Vagina (tissue), 2 donors: ENCODE measurements at regions not wholly inside any gene's neighbourhood (a gene's known extent, or its start where the extent isn't known, plus 50 kb on each side); places are given as distances from the start of the nearest gene placed in this dataset.
"Not testable (repeated sequence)": the region's sequence is repeated elsewhere in the genome, so short reads cannot be mapped to it uniquely, and the experiment has no call there.

Source experiments
- DNase-seq, 2 donors: peaks; one replicate each; pipeline ENCODE4 v3.0.0-alpha.2; 2017; ENCODE audit errors: extremely low spot score in 2 of 2
- H3K27ac ChIP-seq: fragments of 200-600 bp; sonication (generic); one replicate; pipeline ENCODE4 v1.5.1; 2019
- H3K27me3 ChIP-seq: fragments of 200-600 bp; sonication (generic); one replicate; pipeline ENCODE4 v1.5.1; 2019
- H3K36me3 ChIP-seq, 2 donors: fragments of 200-600 bp; sonication (generic); one replicate each; pipeline ENCODE4 v1.5.1; 2017 to 2019
- H3K4me1 ChIP-seq: fragments of 200-600 bp; sonication (generic); one replicate; pipeline ENCODE4 v1.5.1; 2019
- H3K4me3 ChIP-seq, 2 donors: fragments of 200-600 bp; sonication (generic); 1 replicate in 1 of 2; 2 replicates in 1 of 2; pipeline ENCODE4 v1.5.1; 2016 to 2019
- H3K9me3 ChIP-seq: fragments of 200-600 bp; sonication (generic); one replicate; pipeline ENCODE4 v1.5.1; 2019
- POLR2A ChIP-seq, 2 donors: fragments of 450-650 bp; IDR thresholded peaks; one replicate each; pipeline ENCODE4 v1.6.1; 2017; ENCODE audit warnings: antibody characterized with exemption in 2 of 2, mild to moderate bottlenecking in 2 of 2, moderate library complexity in 2 of 2
- POLR2AphosphoS5 ChIP-seq, 2 donors: sonication (generic); formaldehyde crosslinking; IDR thresholded peaks; one replicate each; pipeline ENCODE4 v1.9.0; 2017; ENCODE audit warnings: antibody characterized with exemption in 2 of 2, mild to moderate bottlenecking in 2 of 2, low read depth in 1 of 2; ENCODE audit not compliant: insufficient read depth in 1 of 2
- intact Hi-C: fragments of 100-400 bp; cut with DNase I; formaldehyde crosslinking; loops from one replicate; pipeline ENCODE4 v1.15.1; 2023
- TF ChIP-seq, protein P1 (sequence below), 3 experiments: fragments of 450-650 bp in 2 of 3; fragments of 200-600 bp in 1 of 3; sonication (generic) in 1 of 3; IDR thresholded peaks; one replicate each; pipeline ENCODE4 v1.5.1; 2017 to 2019; ENCODE audit warnings: antibody characterized with exemption in 3 of 3, mild to moderate bottlenecking in 2 of 3, moderate library complexity in 2 of 3

DNA sequence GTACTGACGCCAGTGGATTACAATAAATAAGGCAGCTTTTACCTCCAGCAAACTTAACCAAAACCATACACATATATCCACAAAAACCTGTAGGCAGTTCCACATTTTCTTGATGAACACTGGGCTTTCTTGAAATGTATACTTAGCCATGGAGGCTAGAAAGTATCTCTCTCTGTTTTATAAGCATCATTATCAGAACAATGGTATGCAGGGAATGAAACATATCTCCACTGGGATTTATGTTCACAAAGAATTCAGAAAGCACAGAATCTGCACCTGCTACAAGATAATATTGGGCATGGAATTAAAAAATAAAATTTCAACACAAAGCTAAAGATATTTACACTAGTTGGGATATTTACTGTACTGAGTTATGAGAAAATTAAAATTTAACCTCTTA, 126.1 kb upstream of the RASA1 start:
- intact Hi-C loops, result no loop called here
- Histone ChIP-seq H3K4me1 (no peaks in the 10 kb centered on the region), H3K27me3 (no peaks in the 10 kb centered on the region), H3K9me3 (no peaks in the 10 kb centered on the region), H3K36me3 (no peaks in the 10 kb centered on the region), H3K4me3 (no peak overlapping the region), H3K27ac (no peak overlapping the region)
- TF ChIP-seq, protein P1, sequence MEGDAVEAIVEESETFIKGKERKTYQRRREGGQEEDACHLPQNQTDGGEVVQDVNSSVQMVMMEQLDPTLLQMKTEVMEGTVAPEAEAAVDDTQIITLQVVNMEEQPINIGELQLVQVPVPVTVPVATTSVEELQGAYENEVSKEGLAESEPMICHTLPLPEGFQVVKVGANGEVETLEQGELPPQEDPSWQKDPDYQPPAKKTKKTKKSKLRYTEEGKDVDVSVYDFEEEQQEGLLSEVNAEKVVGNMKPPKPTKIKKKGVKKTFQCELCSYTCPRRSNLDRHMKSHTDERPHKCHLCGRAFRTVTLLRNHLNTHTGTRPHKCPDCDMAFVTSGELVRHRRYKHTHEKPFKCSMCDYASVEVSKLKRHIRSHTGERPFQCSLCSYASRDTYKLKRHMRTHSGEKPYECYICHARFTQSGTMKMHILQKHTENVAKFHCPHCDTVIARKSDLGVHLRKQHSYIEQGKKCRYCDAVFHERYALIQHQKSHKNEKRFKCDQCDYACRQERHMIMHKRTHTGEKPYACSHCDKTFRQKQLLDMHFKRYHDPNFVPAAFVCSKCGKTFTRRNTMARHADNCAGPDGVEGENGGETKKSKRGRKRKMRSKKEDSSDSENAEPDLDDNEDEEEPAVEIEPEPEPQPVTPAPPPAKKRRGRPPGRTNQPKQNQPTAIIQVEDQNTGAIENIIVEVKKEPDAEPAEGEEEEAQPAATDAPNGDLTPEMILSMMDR (IDR thresholded peaks at IDR 0.05), result no peak
- TF ChIP-seq POLR2A (IDR thresholded peaks at IDR 0.05), result no peak
- TF ChIP-seq POLR2AphosphoS5 (IDR thresholded peaks at IDR 0.05; ENCODE audit: insufficient read depth in 1 of 2, low read depth in 1 of 2), result no peak
- no peak for DNase-seq

DNA sequence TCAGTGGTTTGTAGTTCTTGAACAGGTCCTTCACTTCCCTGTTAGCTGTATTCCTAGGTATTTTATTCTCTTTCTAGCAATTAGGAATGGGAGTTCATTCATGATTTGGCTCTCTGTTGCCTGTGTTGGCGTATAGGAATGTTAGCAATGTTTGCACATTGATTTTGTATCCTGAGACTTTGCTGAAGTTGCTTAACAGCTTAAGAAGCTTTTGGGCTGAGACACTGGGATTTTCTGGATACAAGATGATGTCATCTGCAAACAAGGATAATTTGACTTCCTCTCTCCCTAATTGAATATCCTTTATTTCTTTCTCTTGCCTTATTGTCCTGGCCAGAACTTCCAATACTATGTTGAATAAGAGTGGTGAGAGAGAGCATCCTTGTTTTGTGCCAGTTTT, 121.8 kb upstream of the RASA1 start:
- H3K4me1 ChIP-seq, H3K27ac ChIP-seq, H3K27me3 ChIP-seq, H3K36me3 ChIP-seq, intact Hi-C loops, H3K4me3 ChIP-seq, DNase-seq, H3K9me3 ChIP-seq: not testable (repeated sequence)

DNA sequence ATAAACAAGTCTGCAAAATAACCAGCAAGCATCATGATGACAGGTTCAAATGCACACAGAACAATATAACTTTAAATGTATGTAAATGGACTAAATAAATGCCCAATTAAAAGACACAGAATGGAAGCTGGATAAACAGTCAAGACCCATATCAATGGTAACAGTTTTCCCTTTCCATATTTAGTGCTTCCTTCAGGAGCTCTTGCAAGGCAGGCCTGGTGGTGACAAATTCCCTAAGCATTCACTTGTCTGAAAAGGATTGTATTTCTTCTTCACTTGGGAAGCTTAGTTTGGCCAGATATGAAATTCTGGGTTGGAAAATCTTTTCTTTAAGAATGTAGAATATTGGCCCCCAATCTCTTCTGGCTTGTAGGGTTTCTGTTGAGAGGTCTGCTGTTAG, 120.2 kb upstream of the RASA1 start:
- no peaks in the 10 kb centered on the region for H3K27me3 ChIP-seq
- H3K36me3 ChIP-seq, result no peaks in the 10 kb centered on the region
- no peak for DNase-seq
- H3K27ac ChIP-seq, result no peak overlapping the region
- intact Hi-C loops, result no loop called here
- no peaks in the 10 kb centered on the region for H3K9me3 ChIP-seq
- TF ChIP-seq, protein P1 (IDR thresholded peaks at IDR 0.05), result no peak
- TF ChIP-seq POLR2A (IDR thresholded peaks at IDR 0.05), result no peak
- TF ChIP-seq POLR2AphosphoS5 (IDR thresholded peaks at IDR 0.05; ENCODE audit: insufficient read depth in 1 of 2, low read depth in 1 of 2), result no peak
- H3K4me1 ChIP-seq, result no peaks in the 10 kb centered on the region
- H3K4me3 ChIP-seq, result no peak overlapping the region

DNA sequence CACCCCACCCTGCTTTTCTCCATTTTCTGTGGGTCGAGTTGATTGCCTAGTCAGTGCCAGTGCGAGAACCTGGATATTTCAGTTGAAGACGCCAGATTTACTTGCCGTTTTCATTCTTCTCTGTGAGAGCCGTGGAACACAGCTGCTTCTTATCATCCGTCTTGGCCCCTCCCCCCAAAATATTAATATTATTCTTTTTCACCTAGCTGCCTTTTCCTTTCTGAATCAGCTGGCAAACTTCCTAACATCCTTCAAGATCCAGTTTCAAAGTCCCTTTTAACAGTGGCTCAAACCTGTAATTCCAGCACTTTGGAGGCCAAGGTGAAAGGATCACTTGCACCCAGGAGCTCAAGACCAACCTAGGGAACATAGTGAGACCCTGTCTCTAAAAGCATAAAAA, 117.1 kb upstream of the RASA1 start:
- intact Hi-C loops, result no loop called here
- no peaks in the 10 kb centered on the region for H3K9me3 ChIP-seq
- H3K4me3 ChIP-seq, result no peak overlapping the region
- H3K27ac ChIP-seq, result no peak overlapping the region
- no peaks in the 10 kb centered on the region for H3K36me3 ChIP-seq
- no peaks in the 10 kb centered on the region for H3K27me3 ChIP-seq
- TF ChIP-seq, protein P1 (IDR thresholded peaks at IDR 0.05), result no peak
- DNase-seq, result no peak
- H3K4me1 ChIP-seq, result no peaks in the 10 kb centered on the region

DNA sequence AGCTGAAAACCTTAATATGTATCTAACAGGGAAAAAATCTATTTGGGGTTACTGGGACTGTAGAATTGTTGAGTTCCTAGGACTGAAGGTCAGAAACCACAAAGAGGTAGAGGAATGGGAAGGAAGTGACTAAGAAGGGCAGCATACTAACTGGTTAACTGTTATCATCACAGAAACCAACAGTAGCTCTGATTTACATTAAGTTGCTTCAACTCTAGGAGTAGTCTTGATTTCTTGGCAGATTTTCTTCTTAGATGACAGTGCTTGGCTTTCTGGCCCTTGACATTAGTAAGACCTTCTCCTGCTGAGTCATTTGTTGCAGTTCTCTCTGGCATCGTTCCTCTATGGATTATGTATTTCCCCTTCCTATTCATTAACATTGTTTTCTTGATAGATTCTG, 116.1 kb upstream of the RASA1 start:
- no peak overlapping the region for H3K27ac ChIP-seq
- no peaks in the 10 kb centered on the region for H3K27me3 ChIP-seq

More for the DNA sequence above, 116.1 kb upstream of the RASA1 start:
- intact Hi-C loops, result no loop called here
- no peaks in the 10 kb centered on the region for H3K36me3 ChIP-seq
- no peaks in the 10 kb centered on the region for H3K4me1 ChIP-seq
- no peak overlapping the region for H3K4me3 ChIP-seq
- no peaks in the 10 kb centered on the region for H3K9me3 ChIP-seq
- TF ChIP-seq, protein P1 (IDR thresholded peaks at IDR 0.05), result no peak
- TF ChIP-seq POLR2A (IDR thresholded peaks at IDR 0.05) (no peak), POLR2AphosphoS5 (IDR thresholded peaks at IDR 0.05; ENCODE audit: insufficient read depth in 1 of 2, low read depth in 1 of 2) (no peak)
- no peak for DNase-seq
